PC-9 (cell line): ENCODE measurements at regions not wholly inside any gene's neighbourhood (a gene's known extent, or its start where the extent isn't known, plus 50 kb on each side); places are given as distances from the start of the nearest gene placed in this dataset.

Experiments
- BruUV-seq: library from RNA; stranded (reverse); fragments of 400-500 nt; replicated peaks from 2 replicates; lab custom pipeline; 2021; lab: Mats Ljungman, UMichigan
- CTCF ChIA-PET: fragments of 300-600 bp; sonication (Branson Sonifier 250); formaldehyde crosslinking; loops from one replicate; lab custom pipeline; 2022; ENCODE audit warnings: antibody characterized with exemption; lab: Charles Lee
- POLR2A ChIA-PET: fragments of 300-600 bp; sonication (Branson Sonifier 250); formaldehyde crosslinking; loops from one replicate; lab custom pipeline; 2022; ENCODE audit warnings: antibody characterized with exemption; ENCODE audit not compliant: unreplicated experiment; lab: Charles Lee
- DNase-seq, 2 experiments: peaks; one replicate each; pipeline versions ENCODE4 v3.0.0 to v3.0.0-alpha.2; 2015 to 2022; ENCODE audit warnings: mixed read lengths in 1 of 2
- H2AFZ ChIP-seq: fragments of 200-600 bp; sonication (generic); 2 replicates; pipeline ENCODE4 v1.8.1; 2017; ENCODE audit warnings: antibody characterized with exemption
- H3F3A ChIP-seq: fragments of 200-600 bp; sonication (generic); 2 replicates; pipeline ENCODE4 v1.8.1; 2017; ENCODE audit warnings: antibody characterized with exemption, mild to moderate bottlenecking, low read depth; ENCODE audit not compliant: insufficient read depth
- H3K27ac ChIP-seq: fragments of 200-600 bp; sonication (generic); 2 replicates; pipeline ENCODE4 v1.6.1; 2016; ENCODE audit warnings: mixed run types
- H3K27me3 ChIP-seq: fragments of 200-600 bp; sonication (generic); 2 replicates; pipeline ENCODE4 v1.6.1; 2016; ENCODE audit warnings: low read depth, mixed run types; ENCODE audit not compliant: insufficient read depth
- H3K36me3 ChIP-seq: fragments of 200-600 bp; sonication (generic); 2 replicates; pipeline ENCODE4 v1.6.1; 2016; ENCODE audit warnings: low read depth, mixed run types
- H3K4me1 ChIP-seq: fragments of 200-600 bp; sonication (generic); replicated peaks from 2 replicates; pipeline ENCODE4 v1.6.1; 2016; ENCODE audit warnings: mixed run types; ENCODE audit not compliant: insufficient read depth
- H3K4me2 ChIP-seq: fragments of 200-600 bp; sonication (generic); 2 replicates; pipeline ENCODE4 v1.6.1; 2017; ENCODE audit warnings: mixed run types
- H3K4me3 ChIP-seq: fragments of 200-600 bp; sonication (generic); 2 replicates; pipeline ENCODE4 v1.6.1; 2016; ENCODE audit warnings: mixed run types
- H3K79me2 ChIP-seq: fragments of 200-600 bp; sonication (generic); 2 replicates; pipeline ENCODE4 v1.6.1; 2017; ENCODE audit warnings: low read depth, mixed run types
- H3K9me2 ChIP-seq: fragments of 200-600 bp; sonication (generic); 2 replicates; pipeline ENCODE4 v1.8.1; 2017; ENCODE audit warnings: mild to moderate bottlenecking; ENCODE audit not compliant: insufficient read depth
- H3K9me3 ChIP-seq: fragments of 200-600 bp; sonication (generic); 2 replicates; pipeline ENCODE4 v1.8.1; 2016; ENCODE audit warnings: low read depth; ENCODE audit not compliant: insufficient read depth
- H4K20me1 ChIP-seq: fragments of 200-600 bp; sonication (generic); 2 replicates; pipeline ENCODE4 v1.8.1; 2017; ENCODE audit not compliant: insufficient read depth
- EZH2 ChIP-seq: fragments of 200-600 bp; sonication (generic); IDR thresholded peaks from 2 replicates; pipeline ENCODE4 v1.8.0; 2017; ENCODE audit warnings: antibody characterized with exemption, low read depth
- intact Hi-C: fragments of 100-400 bp; cut with micrococcal nuclease; formaldehyde crosslinking; loops from one replicate; pipeline ENCODE4 v1.10.0; 2022; ENCODE audit not compliant: unreplicated experiment
- TF ChIP-seq, protein P1 (sequence below): fragments of 200-600 bp; sonication (generic); conservative IDR thresholded peaks from 2 replicates; pipeline ENCODE4 v1.6.1; 2017; ENCODE audit warnings: mixed run types, antibody characterized with exemption, mild to moderate bottlenecking, moderate library complexity

DNA sequence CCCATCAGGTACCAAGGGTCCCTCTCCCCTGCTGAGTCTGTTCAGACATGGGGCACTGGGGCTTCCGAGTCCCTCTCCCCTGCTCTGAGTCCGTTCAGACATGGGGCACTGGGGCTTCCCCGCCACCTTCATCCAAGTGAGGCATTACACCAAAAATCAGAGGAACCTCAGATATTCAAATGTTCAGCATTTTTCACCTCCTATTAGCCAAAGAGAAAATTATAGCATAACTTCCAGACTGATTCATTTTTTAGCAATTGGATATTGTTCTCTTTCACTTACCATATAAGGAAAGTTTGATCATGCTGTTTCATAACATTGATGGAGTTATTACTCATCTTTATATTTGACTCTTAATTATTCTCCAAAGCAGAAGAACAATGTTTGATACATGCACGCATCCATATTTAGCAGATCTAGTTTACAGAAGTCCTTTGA is 213.9 kb downstream of the MTHFS start:
- no peaks in the 10 kb centered on the region for H3F3A ChIP-seq
- intact Hi-C loops = no loop called here
- H3K27ac ChIP-seq = no peak overlapping the region
- no peaks in the 10 kb centered on the region for H4K20me1 ChIP-seq
- H3K27me3 ChIP-seq = no peaks in the 10 kb centered on the region; the same call in 1 of the 2 replicates
- BruUV-seq = no TSS peak
- H2AFZ ChIP-seq = no peak overlapping the region
- POLR2A ChIA-PET = no interaction called here
- no peak overlapping the region for H3K4me2 ChIP-seq
- TF ChIP-seq, protein P1, sequence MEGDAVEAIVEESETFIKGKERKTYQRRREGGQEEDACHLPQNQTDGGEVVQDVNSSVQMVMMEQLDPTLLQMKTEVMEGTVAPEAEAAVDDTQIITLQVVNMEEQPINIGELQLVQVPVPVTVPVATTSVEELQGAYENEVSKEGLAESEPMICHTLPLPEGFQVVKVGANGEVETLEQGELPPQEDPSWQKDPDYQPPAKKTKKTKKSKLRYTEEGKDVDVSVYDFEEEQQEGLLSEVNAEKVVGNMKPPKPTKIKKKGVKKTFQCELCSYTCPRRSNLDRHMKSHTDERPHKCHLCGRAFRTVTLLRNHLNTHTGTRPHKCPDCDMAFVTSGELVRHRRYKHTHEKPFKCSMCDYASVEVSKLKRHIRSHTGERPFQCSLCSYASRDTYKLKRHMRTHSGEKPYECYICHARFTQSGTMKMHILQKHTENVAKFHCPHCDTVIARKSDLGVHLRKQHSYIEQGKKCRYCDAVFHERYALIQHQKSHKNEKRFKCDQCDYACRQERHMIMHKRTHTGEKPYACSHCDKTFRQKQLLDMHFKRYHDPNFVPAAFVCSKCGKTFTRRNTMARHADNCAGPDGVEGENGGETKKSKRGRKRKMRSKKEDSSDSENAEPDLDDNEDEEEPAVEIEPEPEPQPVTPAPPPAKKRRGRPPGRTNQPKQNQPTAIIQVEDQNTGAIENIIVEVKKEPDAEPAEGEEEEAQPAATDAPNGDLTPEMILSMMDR = no peak
- no peak for TF ChIP-seq EZH2
- DNase-seq = no peak
- H3K4me1 ChIP-seq = peaks cover 18% of the 10 kb centered on the region; the same call in 1 of the 2 replicates
- no peaks in the 10 kb centered on the region for H3K9me3 ChIP-seq
- H3K4me3 ChIP-seq = no peak overlapping the region
- H3K36me3 ChIP-seq = no peaks in the 10 kb centered on the region
- CTCF ChIA-PET = no interaction called here
- H3K79me2 ChIP-seq = no peaks in the 10 kb centered on the region
- H3K9me2 ChIP-seq = no peaks in the 10 kb centered on the region

- no peak overlapping the region for H3K4me3 ChIP-seq
- no peaks in the 10 kb centered on the region; the same call in 1 of the 2 replicates for H3K27me3 ChIP-seq
- TF ChIP-seq EZH2 = no peak
- TF ChIP-seq, protein P1 = no peak
- intact Hi-C loops = no loop called here
- H2AFZ ChIP-seq = no peak overlapping the region
- no TSS peak for BruUV-seq
- no peak for DNase-seq
- no peaks in the 10 kb centered on the region for H3K4me1 ChIP-seq
- H3K27ac ChIP-seq = no peak overlapping the region
- H3K36me3 ChIP-seq = no peaks in the 10 kb centered on the region
- ChIA-PET POLR2A (no interaction called here), CTCF (no interaction called here)
- H3K9me2 ChIP-seq = no peaks in the 10 kb centered on the region
- no peaks in the 10 kb centered on the region for H3F3A ChIP-seq
- H3K79me2 ChIP-seq = no peaks in the 10 kb centered on the region
- peaks cover 3% of the 10 kb centered on the region; the same call in 1 of the 2 replicates for H3K9me3 ChIP-seq
- no peak overlapping the region for H3K4me2 ChIP-seq
- no peaks in the 10 kb centered on the region for H4K20me1 ChIP-seq
Observed at GRCh38 chr15:79689030-79689429, 207.8 kb downstream of the MTHFS start.

DNA sequence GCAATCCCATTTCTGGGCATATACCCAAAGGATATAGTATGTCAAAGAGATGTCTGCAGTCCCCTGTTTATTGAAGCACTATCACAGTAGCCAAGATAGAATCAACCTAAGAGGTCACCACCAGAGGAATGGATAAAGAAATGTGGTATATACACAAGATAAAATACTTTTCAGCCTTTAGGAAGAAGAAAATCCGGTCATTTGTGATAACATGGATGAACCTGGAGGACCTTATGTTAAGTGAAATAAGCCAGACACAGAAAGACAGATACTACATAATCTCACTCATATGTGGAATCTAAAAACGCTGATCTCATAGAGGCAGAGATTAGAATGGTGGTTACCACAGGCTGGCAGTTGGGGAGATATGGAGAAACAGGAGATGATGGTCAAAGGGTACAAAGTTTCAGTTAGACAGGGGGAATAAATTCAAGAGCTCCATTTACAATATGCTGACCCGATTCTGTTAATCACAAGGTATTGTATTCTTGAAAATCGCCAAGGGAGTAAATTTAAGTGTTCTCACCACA is 195.8 kb downstream of the MTHFS start:
- H3F3A ChIP-seq = no peaks in the 10 kb centered on the region
- H3K79me2 ChIP-seq = no peaks in the 10 kb centered on the region
- no peak overlapping the region for H3K4me2 ChIP-seq
- no peaks in the 10 kb centered on the region for H3K4me1 ChIP-seq
- CTCF ChIA-PET = no interaction called here
- BruUV-seq = no TSS peak
- H3K36me3 ChIP-seq = no peaks in the 10 kb centered on the region
- H3K27ac ChIP-seq = no peak overlapping the region
- H3K9me3 ChIP-seq = no peaks in the 10 kb centered on the region
- H4K20me1 ChIP-seq = no peaks in the 10 kb centered on the region
- POLR2A ChIA-PET = no interaction called here
- intact Hi-C loops = no loop called here
- peaks cover 24% of the 10 kb centered on the region; the same call in 1 of the 2 replicates for H3K27me3 ChIP-seq
- H2AFZ ChIP-seq = no peak overlapping the region
- TF ChIP-seq, protein P1 = no peak
- no peak for TF ChIP-seq EZH2
- no peak overlapping the region for H3K4me3 ChIP-seq
- DNase-seq = no peak
- H3K9me2 ChIP-seq = no peaks in the 10 kb centered on the region
